Epithelial cell of proximal tubule (primary cell): ENCODE measurements at regions not wholly inside any gene's neighbourhood (a gene's known extent, or its start where the extent isn't known, plus 50 kb on each side); places are given as distances from the start of the nearest gene placed in this dataset.

Experiments
- DNase-seq: peaks from one replicate; pipeline ENCODE4 v3.0.0-alpha.2; 2011; ENCODE audit warnings: low read depth
- H3K4me3 ChIP-seq: 2 replicates; pipeline ENCODE4 v1.5.1; 2011; ENCODE audit warnings: low read depth, mild to moderate bottlenecking, low read length
- CTCF ChIP-seq: conservative IDR thresholded peaks from 2 replicates; pipeline ENCODE4 v1.5.1; 2012; ENCODE audit warnings: low read depth, mild to moderate bottlenecking, low read length

- DNase-seq = no peak
- no peak overlapping the region for H3K4me3 ChIP-seq
- TF ChIP-seq CTCF = no peak
Measured at GRCh38 chr21:15190412-15190811, 125.6 kb upstream of the NRIP1 start.

- DNase-seq = no peak
- no peak overlapping the region for H3K4me3 ChIP-seq
- TF ChIP-seq CTCF = no peak
Measured at GRCh38 chr21:15190837-15191236, 126.0 kb upstream of the NRIP1 start.

GRCh38 chr21:15191342-15191741 lies 126.5 kb upstream of the NRIP1 start:
- H3K4me3 ChIP-seq = no peak overlapping the region
- DNase-seq = no peak
- TF ChIP-seq CTCF = no peak

- H3K4me3 ChIP-seq = no peak overlapping the region
- DNase-seq = no peak
- no peak for TF ChIP-seq CTCF
Measured at GRCh38 chr21:15192243-15192642, 127.4 kb upstream of the NRIP1 start.

- no peak for DNase-seq
- H3K4me3 ChIP-seq = no peak overlapping the region
- no peak for TF ChIP-seq CTCF
Measured at GRCh38 chr21:15193937-15194336, 129.1 kb upstream of the NRIP1 start.

GRCh38 chr21:15195104-15195503 lies 130.3 kb upstream of the NRIP1 start:
- no peak for TF ChIP-seq CTCF
- DNase-seq = no peak
- H3K4me3 ChIP-seq = no peak overlapping the region

GRCh38 chr21:15195768-15196167 lies 131.0 kb upstream of the NRIP1 start:
- no peak for TF ChIP-seq CTCF
- H3K4me3 ChIP-seq = no peak overlapping the region
- DNase-seq = no peak
